CD4-positive, alpha-beta T cell (primary cell): ENCODE measurements at regions not wholly inside any gene's neighbourhood (a gene's known extent, or its start where the extent isn't known, plus 50 kb on each side); places are given as distances from the start of the nearest gene placed in this dataset.

Experiments used
- ATAC-seq: fragments of 200-7000 bp; cut with Tn5 transposase; one replicate; pipeline ENCODE4 v1.10.0; 2022; ENCODE audit warnings: mild to moderate bottlenecking; ENCODE audit not compliant: poor library complexity
- CTCF ChIA-PET: fragments of 350-600 bp; sonication (Branson Sonifier 250); formaldehyde crosslinking; loops from one replicate; lab custom pipeline; 2021; ENCODE audit warnings: antibody characterized with exemption, inconsistent platforms; lab: Charles Lee
- POLR2A ChIA-PET: fragments of 350-600 bp; sonication (Branson Sonifier 250); formaldehyde crosslinking; loops from one replicate; lab custom pipeline; 2021; ENCODE audit warnings: antibody characterized with exemption, inconsistent platforms; lab: Charles Lee
- DNase-seq, 14 experiments: peaks; one replicate each; pipeline ENCODE4 v3.0.0-alpha.2; 2013 to 2020; ENCODE audit warnings: mixed read lengths in 2 of 14
- H3K27ac ChIP-seq, 2 donors: one replicate each; pipeline versions ENCODE4 v1.5.1 to v1.7.0; 2013; ENCODE audit warnings: low read length in 2 of 2, low read depth in 1 of 2, mild to moderate bottlenecking in 1 of 2
- H3K27me3 ChIP-seq, 2 experiments: 1 replicate in 1 of 2; 2 replicates in 1 of 2; pipeline versions ENCODE4 v1.6.1 to v1.7.0; 2013; ENCODE audit warnings: low read length in 2 of 2, control low read depth in 1 of 2, mild to moderate bottlenecking in 1 of 2, moderate library complexity in 1 of 2; ENCODE audit not compliant: insufficient read depth in 2 of 2, control insufficient read depth in 1 of 2
- H3K36me3 ChIP-seq: one replicate; pipeline ENCODE4 v1.6.1; 2013; ENCODE audit warnings: low read length, control low read depth; ENCODE audit not compliant: insufficient read depth
- H3K4me1 ChIP-seq: one replicate; pipeline ENCODE4 v1.6.1; 2013; ENCODE audit warnings: low read length, control low read depth; ENCODE audit not compliant: insufficient read depth
- H3K4me3 ChIP-seq: one replicate; pipeline ENCODE4 v1.5.1; 2013; ENCODE audit warnings: mild to moderate bottlenecking, low read length, moderate library complexity
- H3K9me3 ChIP-seq, 2 experiments: 1 replicate in 1 of 2; 2 replicates in 1 of 2; pipeline versions ENCODE4 v1.6.1 to v1.7.0; 2013; ENCODE audit warnings: low read length in 2 of 2, mild to moderate bottlenecking in 2 of 2, control low read depth in 1 of 2, moderate library complexity in 1 of 2; ENCODE audit not compliant: control insufficient read depth in 1 of 2, insufficient read depth in 1 of 2
- H3K27ac Mint-ChIP-seq: one replicate; pipeline ENCODE4 v1.8.0; 2020; ENCODE audit warnings: mixed read lengths
- H3K27me3 Mint-ChIP-seq: one replicate; pipeline ENCODE4 v1.8.0; 2021; ENCODE audit warnings: mixed read lengths
- H3K36me3 Mint-ChIP-seq: one replicate; pipeline ENCODE4 v1.8.0; 2021; ENCODE audit warnings: low read depth, mixed read lengths
- H3K4me1 Mint-ChIP-seq: one replicate; pipeline ENCODE4 v1.8.0; 2021; ENCODE audit warnings: low read depth, mixed read lengths
- H3K4me3 Mint-ChIP-seq: one replicate; pipeline ENCODE4 v1.8.0; 2020; ENCODE audit warnings: mild to moderate bottlenecking, mixed read lengths
- H3K9me3 Mint-ChIP-seq: one replicate; pipeline ENCODE4 v1.8.0; 2020; ENCODE audit warnings: mixed read lengths
- CTCF ChIP-seq: fragments of 200-600 bp; IDR thresholded peaks from one replicate; pipeline ENCODE4 v1.8.0; 2022; ENCODE audit warnings: antibody characterized with exemption, mild to moderate bottlenecking
- intact Hi-C, 2 experiments: fragments of 100-400 bp; cut with DNase I in 1 of 2; cut with micrococcal nuclease in 1 of 2; formaldehyde crosslinking; loops; one replicate each; pipeline versions ENCODE4 v1.15.1 to v1.9.0; 2023 to 2025; cut with DNase I, micrococcal nuclease

- POLR2A ChIA-PET, result no interaction called here
- Mint-ChIP-seq H3K27ac (no peak overlapping the region), H3K4me1 (peaks cover 6% of the 10 kb centered on the region), H3K27me3 (peaks cover 57% of the 10 kb centered on the region), H3K36me3 (no peaks in the 10 kb centered on the region), H3K9me3 (no peaks in the 10 kb centered on the region), H3K4me3 (no peak overlapping the region)
- DNase-seq, result no peak
- CTCF ChIA-PET, result no interaction called here
- Histone ChIP-seq H3K9me3 (peaks cover 0 to 15% of the 10 kb centered on the region in 2 experiments), H3K27ac (no peak overlapping the region), H3K27me3 (peaks cover 22 to 23% of the 10 kb centered on the region in 2 experiments), H3K4me3 (no peak overlapping the region), H3K36me3 (no peaks in the 10 kb centered on the region), H3K4me1 (peaks cover 12% of the 10 kb centered on the region)
- no peak for TF ChIP-seq CTCF
- intact Hi-C loops, result no loop called here
- no peak for ATAC-seq
Observed at GRCh38 chr17:36661047-36661666, 59.8 kb downstream of the MRM1 start.

- no peak overlapping the region for H3K4me3 Mint-ChIP-seq
- peaks cover 51% of the 10 kb centered on the region for H3K27me3 Mint-ChIP-seq
- no peaks in the 10 kb centered on the region for H3K9me3 Mint-ChIP-seq
- no peaks in the 10 kb centered on the region for H3K36me3 Mint-ChIP-seq
- ChIA-PET POLR2A (no interaction called here), CTCF (no interaction called here)
- intact Hi-C loops, result no loop called here
- peaks cover 6% of the 10 kb centered on the region for H3K4me1 Mint-ChIP-seq
- DNase-seq (no peak), ATAC-seq (no peak)
- no peak overlapping the region for H3K27ac Mint-ChIP-seq
- H3K4me1 ChIP-seq, result peaks cover 12% of the 10 kb centered on the region
- no peak overlapping the region for H3K4me3 ChIP-seq
- no peak for TF ChIP-seq CTCF
- no peak overlapping the region for H3K27ac ChIP-seq
- no peaks in the 10 kb centered on the region for H3K36me3 ChIP-seq
- H3K27me3 ChIP-seq, result peaks cover 17 to 18% of the 10 kb centered on the region in 2 experiments
- peaks cover 0 to 15% of the 10 kb centered on the region in 2 experiments for H3K9me3 ChIP-seq
Observed at GRCh38 chr17:36661688-36662087, 60.3 kb downstream of the MRM1 start.

- no peak for TF ChIP-seq CTCF
- CTCF ChIA-PET, result no interaction called here
- no peaks in the 10 kb centered on the region for H3K9me3 Mint-ChIP-seq
- no peaks in the 10 kb centered on the region for H3K4me1 Mint-ChIP-seq
- H3K27me3 Mint-ChIP-seq, result peaks cover 16% of the 10 kb centered on the region
- H3K27ac Mint-ChIP-seq, result no peak overlapping the region
- Histone ChIP-seq H3K27me3 (peaks cover 0 to 7% of the 10 kb centered on the region in 2 experiments), H3K36me3 (no peaks in the 10 kb centered on the region), H3K27ac (no peak overlapping the region), H3K4me1 (no peaks in the 10 kb centered on the region), H3K4me3 (no peak overlapping the region), H3K9me3 (no peaks in the 10 kb centered on the region)
- no peak overlapping the region for H3K4me3 Mint-ChIP-seq
- no peak for ATAC-seq
- no peak for DNase-seq
- intact Hi-C loops, result no loop called here
- no peaks in the 10 kb centered on the region for H3K36me3 Mint-ChIP-seq
- POLR2A ChIA-PET, result no interaction called here
Observed at GRCh38 chr17:36665417-36665816, 64.0 kb downstream of the MRM1 start.
